ENCODE measurements at regions not wholly inside any gene's neighbourhood (a gene's known extent, or its start where the extent isn't known, plus 50 kb on each side); places are given as distances from the start of the nearest gene placed in this dataset.

GRCh38 chr13:84912720-84913119, 886.5 kb downstream of the SLITRK6 start:
- TF ChIP-seq, protein P1, sequence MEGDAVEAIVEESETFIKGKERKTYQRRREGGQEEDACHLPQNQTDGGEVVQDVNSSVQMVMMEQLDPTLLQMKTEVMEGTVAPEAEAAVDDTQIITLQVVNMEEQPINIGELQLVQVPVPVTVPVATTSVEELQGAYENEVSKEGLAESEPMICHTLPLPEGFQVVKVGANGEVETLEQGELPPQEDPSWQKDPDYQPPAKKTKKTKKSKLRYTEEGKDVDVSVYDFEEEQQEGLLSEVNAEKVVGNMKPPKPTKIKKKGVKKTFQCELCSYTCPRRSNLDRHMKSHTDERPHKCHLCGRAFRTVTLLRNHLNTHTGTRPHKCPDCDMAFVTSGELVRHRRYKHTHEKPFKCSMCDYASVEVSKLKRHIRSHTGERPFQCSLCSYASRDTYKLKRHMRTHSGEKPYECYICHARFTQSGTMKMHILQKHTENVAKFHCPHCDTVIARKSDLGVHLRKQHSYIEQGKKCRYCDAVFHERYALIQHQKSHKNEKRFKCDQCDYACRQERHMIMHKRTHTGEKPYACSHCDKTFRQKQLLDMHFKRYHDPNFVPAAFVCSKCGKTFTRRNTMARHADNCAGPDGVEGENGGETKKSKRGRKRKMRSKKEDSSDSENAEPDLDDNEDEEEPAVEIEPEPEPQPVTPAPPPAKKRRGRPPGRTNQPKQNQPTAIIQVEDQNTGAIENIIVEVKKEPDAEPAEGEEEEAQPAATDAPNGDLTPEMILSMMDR (IDR thresholded peaks at IDR 0.05), result no peak
- TF ChIP-seq POLR2A (IDR thresholded peaks at IDR 0.05) (no peak), POLR2AphosphoS5 (IDR thresholded peaks at IDR 0.05) (no peak), EP300 (IDR thresholded peaks at IDR 0.05; ENCODE audit: low read depth) (no peak)
